H9 (cell line): ENCODE measurements at regions not wholly inside any gene's neighbourhood (a gene's known extent, or its start where the extent isn't known, plus 50 kb on each side); places are given as distances from the start of the nearest gene placed in this dataset.

Experiments used
- DNase-seq: peaks from one replicate; pipeline ENCODE4 v3.0.0-alpha.2; 2017
- H2AFZ ChIP-seq: one replicate; pipeline ENCODE4 v1.6.1; 2013; ENCODE audit warnings: mild to moderate bottlenecking, low read length, control low read depth, moderate library complexity
- H2AK5ac ChIP-seq: 2 replicates; pipeline ENCODE4 v1.6.1; 2013; ENCODE audit warnings: low read length, control low read depth, mixed read lengths; ENCODE audit not compliant: insufficient read length
- H2BK120ac ChIP-seq: one replicate; pipeline ENCODE4 v1.6.1; 2013; ENCODE audit warnings: low read depth, mild to moderate bottlenecking, low read length, control low read depth, inconsistent platforms; ENCODE audit not compliant: poor library complexity, severe bottlenecking
- H2BK12ac ChIP-seq: 2 replicates; pipeline ENCODE4 v1.6.1; 2013; ENCODE audit warnings: low read length, control low read depth, mixed read lengths, low read depth; ENCODE audit not compliant: insufficient read length
- H2BK15ac ChIP-seq: 2 replicates; pipeline ENCODE4 v1.6.1; 2013; ENCODE audit warnings: low read depth, low read length, control low read depth
- H2BK20ac ChIP-seq: one replicate; pipeline ENCODE4 v1.6.1; 2013; ENCODE audit warnings: low read depth, mild to moderate bottlenecking, low read length, control low read depth, inconsistent platforms; ENCODE audit not compliant: poor library complexity, severe bottlenecking
- H2BK5ac ChIP-seq: 2 replicates; pipeline ENCODE4 v1.6.1; 2013; ENCODE audit warnings: low read length, control low read depth, mixed read lengths; ENCODE audit not compliant: insufficient read length
- H3K14ac ChIP-seq: 2 replicates; pipeline ENCODE4 v1.6.1; 2013; ENCODE audit warnings: low read length, control low read depth; ENCODE audit not compliant: insufficient read depth
- H3K18ac ChIP-seq: 2 replicates; pipeline ENCODE4 v1.6.1; 2013; ENCODE audit warnings: low read depth, mild to moderate bottlenecking, mixed read lengths, low read length, control low read depth; ENCODE audit not compliant: insufficient read length
- H3K23ac ChIP-seq: 2 replicates; pipeline ENCODE4 v1.6.1; 2013; ENCODE audit warnings: low read length, control low read depth, mixed read lengths, low read depth; ENCODE audit not compliant: insufficient read length
- H3K23me2 ChIP-seq: 2 replicates; pipeline ENCODE4 v1.6.1; 2013; ENCODE audit warnings: low read depth, mild to moderate bottlenecking, mixed read lengths, low read length, control low read depth; ENCODE audit not compliant: insufficient read length, poor library complexity, severe bottlenecking
- H3K27ac ChIP-seq: 2 replicates; pipeline ENCODE4 v1.5.1; 2013; ENCODE audit warnings: low read length, control low read depth, mixed read lengths, low read depth; ENCODE audit not compliant: insufficient read length
- H3K27me3 ChIP-seq: 2 replicates; pipeline ENCODE4 v1.6.1; 2013; ENCODE audit warnings: low read length, control low read depth, inconsistent platforms; ENCODE audit not compliant: insufficient read depth
- H3K4ac ChIP-seq: 2 replicates; pipeline ENCODE4 v1.6.1; 2013; ENCODE audit warnings: low read depth, mild to moderate bottlenecking, control low read depth, inconsistent platforms, low read length, moderate library complexity
- H3K4me1 ChIP-seq: 2 replicates; pipeline ENCODE4 v1.6.1; 2013; ENCODE audit warnings: low read length, control low read depth, inconsistent platforms; ENCODE audit not compliant: insufficient read depth
- H3K4me2 ChIP-seq: 2 replicates; pipeline ENCODE4 v1.6.1; 2013; ENCODE audit warnings: low read length, control low read depth, mixed read lengths; ENCODE audit not compliant: insufficient read length, insufficient read depth
- H3K56ac ChIP-seq: 2 replicates; pipeline ENCODE4 v1.6.1; 2013; ENCODE audit warnings: low read depth, mild to moderate bottlenecking, mixed read lengths, low read length, control low read depth; ENCODE audit not compliant: insufficient read length
- H3K79me1 ChIP-seq: 2 replicates; pipeline ENCODE4 v1.6.1; 2013; ENCODE audit warnings: low read depth, mild to moderate bottlenecking, moderate library complexity, low read length, control low read depth, inconsistent platforms; ENCODE audit not compliant: insufficient read depth, poor library complexity, severe bottlenecking
- H3K79me2 ChIP-seq: 2 replicates; pipeline ENCODE4 v1.6.1; 2013; ENCODE audit warnings: low read length, control low read depth, inconsistent platforms; ENCODE audit not compliant: insufficient read depth
- H3K9ac ChIP-seq: 2 replicates; pipeline ENCODE4 v1.6.1; 2013; ENCODE audit warnings: low read length, control low read depth, mixed read lengths; ENCODE audit not compliant: insufficient read length; ENCODE audit errors: extremely low read depth
- H3K9me3 ChIP-seq: one replicate; pipeline ENCODE4 v1.6.1; 2013; ENCODE audit warnings: low read depth, low read length, inconsistent platforms; ENCODE audit not compliant: control insufficient read depth
- H3T11ph ChIP-seq: one replicate; pipeline ENCODE4 v1.6.1; 2013; ENCODE audit warnings: mild to moderate bottlenecking, low read length, control low read depth, inconsistent platforms
- H4K20me1 ChIP-seq: one replicate; pipeline ENCODE4 v1.6.1; 2013; ENCODE audit not compliant: control insufficient read depth, insufficient read length, insufficient read depth
- H4K5ac ChIP-seq: 2 replicates; pipeline ENCODE4 v1.6.1; 2013; ENCODE audit warnings: low read depth, mild to moderate bottlenecking, mixed read lengths, low read length, control low read depth; ENCODE audit not compliant: insufficient read length
- H4K8ac ChIP-seq: replicated peaks from 2 replicates; pipeline ENCODE4 v1.6.1; 2013; ENCODE audit warnings: low read length, control low read depth, mixed read lengths, low read depth; ENCODE audit not compliant: insufficient read length
- H4K91ac ChIP-seq: 2 replicates; pipeline ENCODE4 v1.6.1; 2013; ENCODE audit warnings: low read depth, mild to moderate bottlenecking, moderate library complexity, mixed read lengths, low read length, control low read depth; ENCODE audit not compliant: insufficient read length
- H3K27ac Mint-ChIP-seq, 3 experiments: 2 replicates in 2 of 3; 3 replicates in 1 of 3; pipeline ENCODE4 v1.8.0; 2020 to 2021; ENCODE audit warnings: mixed read lengths in 3 of 3, mild to moderate bottlenecking in 1 of 3, moderate library complexity in 1 of 3
- H3K27me3 Mint-ChIP-seq: 2 replicates; pipeline ENCODE4 v1.8.0; 2021; ENCODE audit warnings: low read depth, mild to moderate bottlenecking, moderate library complexity, mixed read lengths
- H3K36me3 Mint-ChIP-seq, 3 experiments: 2 replicates in 2 of 3; 3 replicates in 1 of 3; pipeline ENCODE4 v1.8.0; 2020 to 2021; ENCODE audit warnings: low read depth in 3 of 3, mixed read lengths in 3 of 3; ENCODE audit not compliant: insufficient read depth in 1 of 3
- H3K4me1 Mint-ChIP-seq, 2 experiments: 2 replicates each; pipeline ENCODE4 v1.8.0; 2020; ENCODE audit warnings: mixed read lengths in 2 of 2
- H3K4me3 Mint-ChIP-seq, 2 experiments: 2 replicates in 1 of 2; 3 replicates in 1 of 2; pipeline ENCODE4 v1.8.0; 2020 to 2021; ENCODE audit warnings: mild to moderate bottlenecking in 2 of 2, mixed read lengths in 2 of 2, moderate library complexity in 1 of 2
- H3K9me3 Mint-ChIP-seq, 2 experiments: 2 replicates in 1 of 2; 3 replicates in 1 of 2; pipeline ENCODE4 v1.8.0; 2020; ENCODE audit warnings: mild to moderate bottlenecking in 2 of 2, mixed read lengths in 2 of 2, moderate library complexity in 1 of 2
- CTCF ChIP-seq: fragments of 200-600 bp; sonication (generic); conservative IDR thresholded peaks from 3 replicates; pipeline ENCODE4 v1.8.0; 2021; ENCODE audit warnings: antibody characterized with exemption, mild to moderate bottlenecking
- WGBS: extraction: QIAGEN DNeasy Blood & Tissue Kit; methylation state at CpG from one replicate; pipeline ENCODE4 v1.1.7; 2013; ENCODE audit warnings: missing lambda C conversion rate, low lambda C conversion rate, mixed read lengths; ENCODE audit not compliant: insufficient read length; ENCODE audit errors: extremely low coverage; 5-methylcytosine and 5-hydroxymethylcytosine counted together

- H2BK12ac ChIP-seq: no peak overlapping the region
- no peak overlapping the region for H2BK120ac ChIP-seq
- DNase-seq: no peak
- H3K27me3 Mint-ChIP-seq: no peaks in the 10 kb centered on the region; the same call in 1 of the 2 replicates
- no peaks in the 10 kb centered on the region for H3K79me1 ChIP-seq
- no peak overlapping the region for H2BK5ac ChIP-seq
- H3K4me1 ChIP-seq: no peaks in the 10 kb centered on the region
- no peak overlapping the region for H4K8ac ChIP-seq
- no peak overlapping the region for H4K91ac ChIP-seq
- TF ChIP-seq CTCF: 0 out of 3 replicates have a peak, but pooled peaks have one; percentile 6
- H3K36me3 Mint-ChIP-seq: no peaks in the 10 kb centered on the region
- WGBS: no CpG with 5 or more reads among the region's 3 CpGs
- no peaks in the 10 kb centered on the region for H3K23me2 ChIP-seq
- H3K14ac ChIP-seq: no peak overlapping the region
- H3K4me1 Mint-ChIP-seq: no peaks in the 10 kb centered on the region
- no peaks in the 10 kb centered on the region for H3K9me3 ChIP-seq
- no peak overlapping the region for H3K27ac ChIP-seq
- H3K9me3 Mint-ChIP-seq: no peaks in the 10 kb centered on the region
- no peak overlapping the region for H2BK15ac ChIP-seq
- H2AFZ ChIP-seq: no peak overlapping the region
- no peak overlapping the region for H3K18ac ChIP-seq
- no peak overlapping the region for H3K4me3 Mint-ChIP-seq
- no peak overlapping the region for H3K4ac ChIP-seq
- H3K4me2 ChIP-seq: no peak overlapping the region
- no peak overlapping the region for H3T11ph ChIP-seq
- no peak overlapping the region for H3K9ac ChIP-seq
- no peak overlapping the region for H4K5ac ChIP-seq
- no peak overlapping the region for H2AK5ac ChIP-seq
- no peaks in the 10 kb centered on the region for H4K20me1 ChIP-seq
- no peak overlapping the region for H3K56ac ChIP-seq
- H3K27ac Mint-ChIP-seq: no peak overlapping the region; a peak in 1 of 7 replicates
- H2BK20ac ChIP-seq: no peak overlapping the region
- no peaks in the 10 kb centered on the region for H3K79me2 ChIP-seq
- no peaks in the 10 kb centered on the region for H3K27me3 ChIP-seq
- no peak overlapping the region for H3K23ac ChIP-seq
Measured at GRCh38 chr11:128022007-128022368, 565.4 kb downstream of the ETS1 start.
